ENCODE measurements at regions not wholly inside any gene's neighbourhood (a gene's known extent, or its start where the extent isn't known, plus 50 kb on each side); places are given as distances from the start of the nearest gene placed in this dataset.
"Not testable (repeated sequence)": the region's sequence is repeated elsewhere in the genome, so short reads cannot be mapped to it uniquely, and the experiment has no call there.

DNA sequence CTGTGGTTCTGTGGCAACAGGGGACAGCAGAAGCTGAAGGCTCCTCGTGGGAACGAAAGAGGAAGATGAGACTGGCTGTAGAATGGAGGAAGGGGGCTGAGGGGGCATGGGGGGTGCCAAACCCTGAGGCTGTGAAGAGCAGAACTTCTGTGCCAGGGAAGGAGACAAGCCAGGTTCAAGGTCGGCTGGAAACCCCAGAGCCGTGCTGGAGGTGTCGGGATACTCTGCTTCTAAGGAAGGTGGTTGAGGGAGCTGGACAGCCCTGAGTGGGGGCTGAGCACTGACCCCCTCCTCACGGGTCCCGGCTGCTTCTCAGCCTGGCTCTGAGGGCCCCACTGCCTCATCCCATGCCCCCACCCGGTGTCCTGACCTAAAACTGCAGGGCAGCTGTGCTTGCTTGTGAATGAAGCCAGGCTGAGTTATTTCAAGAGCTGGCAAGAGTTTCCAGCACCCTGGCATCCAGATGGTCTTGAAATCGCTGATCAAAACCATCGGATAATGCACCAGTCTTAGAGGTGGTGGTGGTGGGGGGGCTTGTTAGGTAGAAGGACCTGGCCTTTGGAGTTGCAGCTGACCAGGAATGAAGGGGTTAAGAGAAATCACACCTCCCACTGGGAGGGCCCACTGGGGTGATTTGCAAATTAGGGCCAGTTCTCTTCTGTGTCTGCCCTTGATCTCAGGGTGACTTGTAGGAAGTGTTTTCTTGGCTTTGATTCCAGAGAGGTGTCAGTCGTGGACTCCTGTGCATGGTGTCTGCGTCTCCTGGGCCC lies 218.9 kb upstream of the C1orf174 start:
- no peak for DNase-seq (ENCODE audit: low read depth in 2 of 2)

DNA sequence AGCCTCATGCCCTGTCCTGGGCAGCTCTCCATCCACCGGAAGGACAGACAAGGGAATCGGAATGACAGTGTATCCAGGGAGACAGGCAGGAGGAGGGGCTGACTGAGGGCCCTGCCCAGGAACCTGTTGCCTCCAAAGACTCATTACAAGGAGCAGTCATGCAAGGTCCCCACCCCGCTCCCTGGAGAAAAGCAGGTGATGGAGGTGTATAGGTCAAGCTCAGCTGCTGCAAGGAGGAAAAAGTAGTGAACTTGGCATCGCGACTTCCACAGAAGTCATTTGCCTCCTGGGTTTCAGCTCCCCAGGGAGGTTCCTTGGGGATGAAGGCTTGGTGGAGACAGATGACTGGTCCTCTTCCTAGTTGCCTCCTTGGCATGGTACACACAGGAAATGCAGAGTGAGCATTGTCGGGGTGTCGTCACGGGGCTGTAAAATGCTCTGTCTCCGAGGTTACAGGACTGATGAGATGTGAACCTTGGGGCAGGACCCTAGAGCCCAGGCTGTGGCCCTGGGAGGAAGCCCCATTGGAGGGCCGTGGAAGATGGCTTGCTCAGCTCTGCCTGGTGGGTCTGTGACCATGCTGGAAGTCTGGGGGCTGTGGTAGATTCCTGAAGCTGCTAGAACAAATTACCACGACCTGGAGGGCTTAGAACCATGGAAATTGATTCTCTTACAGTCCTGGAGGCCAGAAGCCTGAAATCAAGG lies 219.6 kb upstream of the C1orf174 start:
- no peak for DNase-seq (ENCODE audit: low read depth in 2 of 2)

DNA sequence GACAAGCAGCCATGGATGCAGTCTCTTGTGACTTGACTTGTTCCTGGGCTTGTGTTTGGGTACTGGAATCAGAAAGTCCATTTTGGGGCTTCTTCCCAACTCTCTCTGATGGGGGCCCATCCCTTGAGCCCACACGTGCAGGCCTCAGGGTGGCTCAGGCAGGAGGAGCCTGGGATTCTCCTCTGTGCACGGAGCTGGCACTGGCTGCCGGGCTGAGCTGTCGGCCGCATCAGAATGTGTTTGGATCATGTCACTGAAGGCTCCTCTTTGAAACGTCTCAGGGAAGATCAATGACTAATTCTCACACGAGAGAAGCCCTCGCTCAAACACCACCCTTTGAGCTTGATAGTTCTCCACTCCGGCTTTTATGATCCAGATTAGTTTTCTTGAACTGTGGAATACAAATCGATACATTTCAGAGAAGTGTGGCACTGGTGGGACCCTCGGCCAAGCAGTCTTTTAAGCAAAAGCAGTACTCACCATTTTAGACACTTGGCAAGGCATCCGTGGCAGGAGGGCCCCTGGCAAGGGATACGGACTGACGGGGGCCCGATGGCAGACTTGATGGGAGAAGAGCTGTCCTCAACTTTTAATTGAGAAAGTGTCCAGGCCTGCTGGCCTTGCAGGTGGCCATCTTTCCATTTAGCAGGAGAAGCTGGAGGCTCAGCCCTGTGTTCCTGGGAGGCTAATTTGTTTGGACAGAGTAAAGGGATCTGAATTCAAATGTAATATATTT lies 220.7 kb upstream of the C1orf174 start:
- DNase-seq (ENCODE audit: low read depth in 2 of 2) = no peak

DNA sequence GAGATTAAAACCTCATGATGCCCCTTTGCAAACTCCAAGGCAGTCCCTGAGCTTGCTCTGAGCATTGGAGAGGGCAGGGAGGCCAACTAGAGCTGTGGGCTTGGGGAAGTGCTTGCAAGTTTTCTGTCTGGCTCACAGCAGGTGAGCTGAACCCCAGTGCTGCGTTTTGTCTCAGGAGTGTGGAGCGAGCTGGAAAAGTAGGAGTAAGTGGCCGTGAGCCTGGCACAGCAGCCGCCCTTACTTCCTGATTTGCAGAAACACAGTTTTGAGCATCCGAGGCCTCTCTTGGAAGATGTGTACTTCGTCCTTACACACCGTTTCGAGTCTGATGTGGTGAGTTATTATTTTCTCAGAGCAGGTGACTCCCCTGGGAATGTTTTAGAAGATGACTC lies 221.2 kb upstream of the C1orf174 start:
- DNase-seq (ENCODE audit: low read depth in 2 of 2) = no peak

DNA sequence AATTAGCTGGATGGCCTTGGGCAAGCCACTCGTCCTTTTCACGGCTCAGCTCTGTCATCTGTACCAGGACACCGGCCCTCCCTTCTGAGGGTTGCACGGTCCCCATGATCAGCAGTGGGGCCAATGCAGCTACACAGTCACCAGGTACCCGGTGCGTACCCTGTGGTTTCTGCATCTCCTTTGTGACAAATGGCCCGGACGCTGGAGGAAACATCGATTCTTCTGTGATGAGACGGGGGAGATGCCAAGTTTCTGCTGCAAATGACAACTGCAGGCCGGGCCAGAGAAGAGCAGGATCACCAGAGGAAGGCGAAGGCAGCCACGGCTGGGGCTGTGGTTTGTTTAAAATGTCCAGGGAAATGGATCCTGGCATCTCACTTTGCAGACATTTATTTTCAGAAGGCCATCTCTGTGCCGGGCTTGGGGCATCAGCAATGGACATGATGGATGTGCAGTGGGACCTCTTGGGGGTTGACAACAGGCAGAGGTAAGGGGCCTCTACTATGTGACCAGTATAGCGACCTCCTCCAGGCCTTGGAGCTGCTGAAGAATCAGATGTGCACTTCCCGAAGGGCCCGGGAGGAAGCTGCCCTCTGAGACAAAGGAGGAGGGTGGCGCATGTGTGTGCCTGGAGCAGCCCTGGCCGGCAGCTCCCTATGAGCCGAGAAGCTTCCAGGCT lies 221.9 kb upstream of the C1orf174 start:
- no peak for DNase-seq (ENCODE audit: low read depth in 2 of 2)

DNA sequence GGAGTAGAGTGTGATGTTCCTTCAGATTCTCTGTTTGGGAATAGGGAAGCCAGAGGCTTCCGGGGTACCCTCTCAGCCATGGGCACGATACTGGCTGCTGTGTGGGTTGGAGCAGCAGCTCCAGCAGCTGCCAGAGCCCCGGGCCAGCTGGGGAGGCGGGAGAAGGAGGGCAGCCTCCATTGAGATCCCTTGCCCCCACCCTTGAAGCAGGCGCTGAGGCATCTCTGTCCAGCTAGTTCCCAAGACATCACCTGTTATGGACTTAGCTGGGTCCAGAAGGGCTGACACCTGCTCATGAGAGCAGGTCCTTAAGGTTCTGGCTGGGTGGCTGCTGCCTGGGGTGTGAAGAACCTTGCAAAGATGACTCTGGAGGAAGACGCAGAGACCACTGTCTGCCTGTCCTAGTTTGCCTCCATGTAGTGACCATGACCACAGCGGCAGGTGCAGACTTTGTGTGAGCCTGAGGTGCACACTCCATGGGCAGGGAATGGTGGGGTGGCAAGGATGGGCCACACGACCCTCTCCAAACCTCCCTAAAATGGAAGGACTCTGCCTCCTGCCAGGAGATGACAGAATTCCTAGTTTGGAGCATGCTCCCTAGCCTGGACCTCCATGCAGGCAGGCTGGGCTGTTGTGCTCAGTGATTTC lies 222.6 kb upstream of the C1orf174 start:
- no peak for DNase-seq (ENCODE audit: low read depth in 2 of 2)

DNA sequence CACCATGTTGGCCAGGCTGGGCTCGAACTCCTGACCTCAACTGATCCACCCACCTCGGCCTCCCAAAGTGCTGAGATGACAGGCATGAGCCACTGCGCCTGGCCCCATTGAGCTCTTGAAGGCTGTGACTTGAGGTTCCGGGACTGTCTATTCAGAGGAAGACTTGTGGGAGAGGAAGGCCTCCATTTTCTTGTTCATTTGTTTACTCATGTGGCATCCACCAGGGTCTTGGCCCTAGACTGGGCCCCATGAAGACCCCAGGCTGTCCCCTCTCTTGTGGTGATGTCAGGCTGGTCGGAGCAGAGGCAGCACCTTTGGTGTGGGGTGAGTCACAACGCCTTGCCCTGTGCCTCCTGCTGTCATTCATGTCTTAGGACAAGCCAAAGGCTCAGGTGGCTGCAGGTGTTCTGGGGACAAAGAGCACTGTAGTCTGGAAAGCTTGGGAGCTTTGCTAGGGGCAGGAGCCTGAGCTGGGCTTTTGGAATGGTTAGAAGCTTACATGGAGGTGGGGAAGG lies 224.6 kb upstream of the C1orf174 start:
- no peak for DNase-seq (ENCODE audit: low read depth in 2 of 2)

DNA sequence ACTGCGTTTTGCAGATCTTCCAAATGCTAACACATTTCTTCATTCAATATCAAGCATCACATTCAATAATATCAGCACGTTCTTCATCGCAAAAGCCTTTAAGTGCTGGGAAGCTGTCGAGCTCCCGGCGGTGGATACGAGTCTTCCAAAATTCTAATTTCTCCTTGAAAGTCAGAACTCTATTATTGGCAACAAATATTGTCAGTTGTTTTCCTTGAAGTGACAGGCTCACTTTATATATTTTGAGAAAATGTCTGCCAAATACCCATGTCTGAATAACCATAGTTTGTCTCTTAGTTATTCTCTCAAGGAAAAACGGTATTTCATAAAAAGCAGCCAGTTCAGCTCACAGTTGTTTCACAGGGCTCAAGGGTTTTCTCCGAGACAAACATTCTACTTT lies 226.2 kb upstream of the C1orf174 start:
- DNase-seq (ENCODE audit: low read depth in 2 of 2) = no peak

DNA sequence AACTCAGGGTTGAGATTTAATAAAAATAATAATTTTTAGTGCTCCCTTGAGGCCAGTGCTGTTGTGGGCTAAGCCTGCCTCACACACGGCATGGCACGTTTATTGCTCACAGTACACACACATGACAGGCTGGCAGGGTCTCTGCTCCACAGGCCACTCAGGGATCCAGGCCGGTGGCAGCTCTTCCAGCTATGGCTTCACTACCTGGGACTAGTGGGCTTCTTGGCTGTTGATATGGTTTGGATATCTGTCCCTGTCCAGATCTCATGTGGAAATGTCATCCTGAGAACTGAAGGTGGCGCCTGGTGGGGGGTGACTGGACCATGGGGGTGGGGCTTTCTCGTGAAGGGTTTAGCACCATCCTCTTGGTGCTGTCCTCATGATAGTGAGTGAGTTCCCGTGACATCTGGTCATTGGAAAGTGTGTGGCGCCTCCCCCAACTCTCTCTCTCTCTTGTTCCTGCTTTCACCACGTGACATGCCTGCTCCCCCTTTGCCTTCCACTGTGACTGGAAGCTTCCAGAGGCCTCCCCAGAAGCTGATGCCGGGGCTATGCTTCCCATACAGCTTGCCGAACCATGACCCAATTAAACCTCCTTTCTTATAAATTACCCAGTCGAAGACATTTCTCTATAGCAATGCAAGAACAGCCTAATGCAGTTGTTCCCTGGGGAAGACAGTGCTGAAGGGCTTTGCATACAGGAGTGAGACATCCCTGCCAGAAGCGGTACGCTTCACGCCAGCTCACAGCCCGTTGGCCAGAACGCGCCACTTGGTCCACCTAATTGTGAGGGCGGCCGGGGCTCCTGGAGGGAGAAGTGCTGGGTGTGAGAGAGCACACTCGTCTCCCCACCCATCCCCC lies 226.9 kb upstream of the C1orf174 start:
- DNase-seq (ENCODE audit: low read depth in 2 of 2) = no peak

DNA sequence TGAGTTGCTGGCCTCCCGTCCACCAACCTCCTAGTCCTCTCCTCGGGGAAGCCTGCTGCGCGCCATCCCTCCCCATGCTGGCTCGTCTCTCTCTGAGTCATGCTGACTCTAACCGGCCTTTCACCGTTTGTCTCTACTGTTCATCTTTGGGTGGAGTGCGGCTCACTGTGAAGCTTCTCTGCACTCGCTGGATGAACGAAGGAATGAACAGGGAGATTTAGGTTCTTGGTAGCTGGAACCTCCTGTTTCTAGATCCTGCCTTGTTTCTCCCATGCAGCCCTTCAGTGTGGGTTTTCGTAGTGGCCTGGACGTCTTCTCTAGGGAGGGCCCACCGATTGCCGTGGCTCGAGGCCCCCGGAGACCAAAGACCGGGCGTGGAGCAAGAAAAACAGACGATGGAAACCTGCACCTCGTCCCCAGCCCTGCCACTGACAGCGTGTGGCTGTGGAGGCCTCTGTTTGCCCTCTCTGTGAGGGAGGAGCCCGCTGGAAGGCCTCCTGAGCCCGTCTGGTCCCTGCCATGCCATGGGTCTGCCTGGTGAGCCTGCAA lies 227.6 kb upstream of the C1orf174 start:
- no peak for DNase-seq (ENCODE audit: low read depth in 2 of 2)

DNA sequence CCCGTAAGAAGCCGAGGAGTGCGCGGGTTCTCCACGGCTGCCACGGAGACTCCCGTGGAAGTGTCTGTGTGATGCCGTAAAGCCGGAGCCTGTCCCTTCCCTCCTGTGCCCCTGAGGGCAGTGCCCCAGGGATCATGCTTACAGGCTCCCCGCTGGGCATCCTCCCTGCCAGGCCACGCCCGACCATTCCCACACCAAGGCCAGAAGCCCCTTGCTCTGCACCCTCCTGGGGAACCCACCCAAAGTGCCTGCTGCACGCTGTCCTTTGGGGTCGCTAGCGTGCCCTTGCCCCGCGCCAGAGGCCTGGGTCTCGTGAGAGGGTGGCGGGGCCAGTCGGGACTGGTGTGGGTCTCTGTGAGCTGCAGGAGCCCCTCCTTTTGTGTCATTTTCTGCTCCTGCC lies 228.5 kb upstream of the C1orf174 start:
- DNase-seq (ENCODE audit: low read depth in 2 of 2) = no peak

DNA sequence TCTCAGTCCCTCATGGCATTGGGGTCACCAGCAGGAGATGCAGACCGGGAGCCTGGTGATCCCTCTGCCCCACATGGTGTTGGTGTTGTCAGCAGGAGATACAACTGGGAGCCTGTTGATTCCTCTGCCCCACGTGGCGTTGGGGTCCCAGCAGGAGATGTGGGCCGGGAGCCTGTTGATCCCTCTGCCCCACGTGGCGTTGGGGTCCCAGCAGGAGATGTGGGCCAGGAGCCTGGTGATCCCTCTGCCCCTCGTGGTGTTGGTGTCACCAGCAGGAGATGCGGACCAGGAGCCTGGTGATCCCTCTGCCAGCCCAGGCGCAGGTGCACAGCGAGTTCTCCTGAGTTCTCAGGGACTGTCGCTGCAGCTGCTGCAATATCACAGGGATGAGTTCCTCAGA lies 229.6 kb upstream of the C1orf174 start:
- no peak for DNase-seq (ENCODE audit: low read depth in 2 of 2)

DNA sequence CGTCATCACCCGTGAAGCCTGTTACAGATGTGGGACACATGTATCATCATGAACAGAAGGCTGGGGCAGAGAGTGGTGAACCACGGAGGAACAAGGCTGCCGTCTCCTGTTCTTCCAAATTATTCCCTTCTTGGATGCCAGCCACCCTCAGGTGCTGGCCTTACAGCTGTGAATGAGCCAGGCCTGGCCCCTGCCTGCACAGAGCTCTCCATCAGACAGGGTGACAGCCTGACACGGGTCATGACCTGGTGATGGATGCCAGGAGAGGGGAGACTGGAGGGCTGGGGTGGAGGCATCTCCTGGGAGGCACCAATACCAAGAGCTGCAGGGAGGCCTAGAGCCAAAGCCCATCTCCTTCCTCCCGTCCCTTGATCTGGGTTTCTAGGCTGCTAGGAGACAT lies 230.0 kb upstream of the C1orf174 start:
- DNase-seq (ENCODE audit: low read depth in 2 of 2) = no peak

DNA sequence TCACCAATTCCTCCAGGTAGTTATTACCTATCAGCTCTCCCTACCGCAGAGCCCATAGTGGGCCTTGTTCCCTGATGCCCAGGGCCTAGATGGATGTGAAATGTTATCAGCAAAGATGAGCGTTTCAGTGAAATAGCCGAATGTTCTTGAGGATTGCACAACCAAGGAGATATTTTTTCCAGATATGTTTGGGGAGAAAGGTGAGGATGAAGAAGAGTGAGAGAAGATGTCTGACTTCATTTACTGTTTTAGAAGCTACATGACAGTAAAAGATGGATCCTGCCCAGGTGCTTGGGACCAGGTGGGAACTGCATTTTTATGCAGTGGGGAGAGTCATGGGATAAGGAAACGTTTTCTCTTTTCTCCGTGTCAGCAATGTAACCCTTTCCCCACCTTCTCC lies 231.7 kb upstream of the C1orf174 start:
- no peak for DNase-seq (ENCODE audit: low read depth in 2 of 2)

DNA sequence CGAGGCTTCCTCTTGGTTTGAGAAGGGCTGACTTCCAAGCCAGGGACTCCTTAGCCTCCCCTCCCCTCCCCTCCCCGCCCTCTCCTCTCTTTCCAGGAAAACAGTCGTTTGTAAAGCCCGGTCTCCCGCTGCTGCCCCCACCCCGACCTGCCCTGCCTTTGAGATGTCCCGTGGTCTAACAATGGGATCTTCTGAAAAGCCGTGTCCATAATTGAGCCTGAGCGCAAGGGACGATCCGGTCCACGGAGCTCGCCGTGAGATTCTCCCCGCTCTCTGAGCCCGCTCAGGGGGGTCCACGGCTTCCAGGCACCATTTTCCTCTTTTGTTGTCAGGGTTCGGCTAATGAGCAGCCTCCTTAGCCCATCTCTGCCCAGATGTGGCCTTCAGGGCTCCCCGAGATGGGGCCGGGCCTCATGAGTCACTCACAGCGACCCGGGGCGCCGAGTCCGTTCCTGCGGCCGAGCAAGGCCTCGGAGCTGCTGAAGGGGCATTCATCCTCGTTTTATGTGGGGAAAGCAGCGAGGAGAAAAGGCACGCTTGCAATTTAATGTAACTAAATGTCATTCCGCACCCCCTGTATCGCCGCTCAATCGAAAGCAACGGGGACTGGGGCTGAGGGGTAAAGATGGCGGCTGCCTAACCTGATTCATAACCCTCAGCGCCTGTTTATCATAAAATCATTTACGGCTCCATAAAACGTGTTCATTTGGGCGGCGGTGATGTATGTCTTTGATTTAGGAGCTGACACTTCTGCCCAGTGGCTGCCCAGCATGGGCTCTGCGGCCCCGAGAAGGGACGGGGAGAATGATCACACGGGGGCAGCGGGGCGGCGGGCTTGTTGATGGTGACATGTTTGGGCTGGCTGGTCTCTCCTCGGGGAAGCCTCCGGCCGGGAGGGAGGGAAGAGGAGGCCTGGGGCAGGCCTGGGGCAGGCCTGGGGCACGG lies 232.6 kb upstream of the C1orf174 start:
- DNase-seq (ENCODE audit: low read depth in 2 of 2) = no peak

DNA sequence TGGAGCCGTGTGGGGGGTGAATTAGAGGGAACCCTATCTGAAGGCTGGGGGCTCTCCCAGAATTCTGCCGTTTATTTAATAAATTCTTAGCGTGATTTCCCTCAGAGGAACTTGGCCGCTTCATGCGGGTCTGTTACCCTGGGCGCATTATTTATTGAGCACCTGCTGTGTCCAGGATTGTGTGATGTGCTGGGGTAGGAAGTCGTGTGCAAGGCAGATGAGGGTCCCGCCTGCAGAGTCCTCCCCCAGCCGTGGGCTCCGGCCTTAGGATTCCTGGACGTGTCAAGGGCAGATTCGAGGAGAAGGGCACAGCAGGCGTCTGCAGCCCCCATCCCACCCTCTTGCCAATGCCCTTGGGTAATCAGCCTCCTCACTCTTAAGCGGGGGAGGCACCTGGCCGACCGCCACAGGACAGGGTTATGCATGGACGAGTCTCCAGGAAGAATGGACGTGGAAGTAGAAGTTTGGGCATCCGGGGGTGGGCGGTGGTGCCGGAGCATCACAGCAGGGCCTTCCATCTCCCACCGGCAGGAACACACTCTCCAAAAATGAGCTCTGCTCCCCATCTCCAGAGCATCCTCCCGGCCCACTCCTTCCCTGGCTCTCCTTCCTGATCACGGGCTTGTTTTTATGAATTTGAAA lies 233.3 kb upstream of the C1orf174 start:
- no peak for DNase-seq (ENCODE audit: low read depth in 2 of 2)

DNA sequence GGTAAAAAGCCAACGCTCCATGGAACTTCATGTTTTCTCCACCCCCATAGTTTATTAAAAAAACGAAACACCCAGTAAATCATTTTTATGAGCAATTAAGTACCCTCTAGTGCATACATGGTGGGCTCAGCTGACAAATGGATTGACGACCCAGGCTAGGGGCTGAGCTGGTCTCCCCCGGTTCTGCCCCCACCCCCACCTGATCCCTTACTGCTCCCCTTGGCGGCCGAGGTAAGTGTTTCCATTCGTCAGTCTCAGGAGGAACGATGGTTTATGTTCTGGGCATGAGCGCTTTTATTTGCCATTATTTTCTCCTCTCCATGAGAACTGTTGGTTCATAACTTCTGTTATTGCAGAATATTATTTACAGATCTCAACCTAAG lies 233.9 kb upstream of the C1orf174 start:
- DNase-seq (ENCODE audit: low read depth in 2 of 2) = no peak

DNA sequence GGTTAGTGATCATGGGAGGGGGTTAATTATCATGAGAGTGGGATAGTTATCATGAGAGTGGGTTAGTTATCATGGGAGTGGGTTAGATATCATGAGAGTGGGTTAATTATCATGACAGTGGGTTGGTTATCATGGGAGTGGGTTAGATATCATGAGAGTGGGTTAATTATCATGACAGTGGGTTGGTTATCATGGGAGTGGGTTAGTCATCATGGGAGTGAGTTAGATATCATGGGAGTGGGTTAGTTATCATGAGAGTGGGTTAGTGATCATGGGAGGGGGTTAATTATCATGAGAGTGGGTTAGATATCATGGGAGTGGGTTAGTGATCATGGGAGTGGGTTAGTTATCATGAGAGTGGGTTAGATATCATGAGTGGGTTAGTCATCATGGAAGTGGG lies 235.8 kb upstream of the C1orf174 start:
- DNase-seq (ENCODE audit: low read depth in 2 of 2) = not testable (repeated sequence)
